ENCODE measurements at regions not wholly inside any gene's neighbourhood (a gene's known extent, or its start where the extent isn't known, plus 50 kb on each side); places are given as distances from the start of the nearest gene placed in this dataset.

DNA sequence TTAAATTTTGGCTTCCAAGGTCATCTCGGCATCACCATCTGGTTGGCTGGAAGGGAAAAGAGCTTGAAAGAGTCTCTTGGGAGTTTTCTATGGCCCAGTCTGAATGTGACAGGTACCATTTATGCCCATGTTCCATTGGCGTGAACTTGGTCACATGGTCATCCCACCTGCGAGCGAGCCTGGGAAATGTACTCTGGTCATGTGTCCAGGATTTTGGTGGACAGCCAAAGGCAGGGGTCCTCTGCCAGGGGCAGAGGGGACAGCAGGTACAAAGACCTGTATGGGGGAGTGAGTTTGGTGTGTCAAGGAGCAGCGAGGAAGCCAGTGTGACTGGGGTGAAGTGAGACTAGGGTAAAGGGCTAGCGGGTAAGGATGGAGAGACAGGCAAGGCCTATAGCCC is 112.6 kb downstream of the CDC5L start:
- Histone ChIP-seq H3K27ac (no peak overlapping the region), H3K9me3 (no peaks in the 10 kb centered on the region), H3K4me3 (no peak overlapping the region), H3K36me3 (ENCODE audit: insufficient read depth in 1 of 2, low read depth in 1 of 2) (no peaks in the 10 kb centered on the region), H3K27me3 (ENCODE audit: insufficient read depth in 3 of 3, low read length in 2 of 3) (no peaks in the 10 kb centered on the region), H3K4me1 (no peaks in the 10 kb centered on the region)
- intact Hi-C loops (cut with DNase I): no loop called here
- ATAC-seq (no peak), DNase-seq (no peak)
- TF ChIP-seq, protein P1, sequence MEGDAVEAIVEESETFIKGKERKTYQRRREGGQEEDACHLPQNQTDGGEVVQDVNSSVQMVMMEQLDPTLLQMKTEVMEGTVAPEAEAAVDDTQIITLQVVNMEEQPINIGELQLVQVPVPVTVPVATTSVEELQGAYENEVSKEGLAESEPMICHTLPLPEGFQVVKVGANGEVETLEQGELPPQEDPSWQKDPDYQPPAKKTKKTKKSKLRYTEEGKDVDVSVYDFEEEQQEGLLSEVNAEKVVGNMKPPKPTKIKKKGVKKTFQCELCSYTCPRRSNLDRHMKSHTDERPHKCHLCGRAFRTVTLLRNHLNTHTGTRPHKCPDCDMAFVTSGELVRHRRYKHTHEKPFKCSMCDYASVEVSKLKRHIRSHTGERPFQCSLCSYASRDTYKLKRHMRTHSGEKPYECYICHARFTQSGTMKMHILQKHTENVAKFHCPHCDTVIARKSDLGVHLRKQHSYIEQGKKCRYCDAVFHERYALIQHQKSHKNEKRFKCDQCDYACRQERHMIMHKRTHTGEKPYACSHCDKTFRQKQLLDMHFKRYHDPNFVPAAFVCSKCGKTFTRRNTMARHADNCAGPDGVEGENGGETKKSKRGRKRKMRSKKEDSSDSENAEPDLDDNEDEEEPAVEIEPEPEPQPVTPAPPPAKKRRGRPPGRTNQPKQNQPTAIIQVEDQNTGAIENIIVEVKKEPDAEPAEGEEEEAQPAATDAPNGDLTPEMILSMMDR (IDR thresholded peaks at IDR 0.05): no peak
- WGBS, 3 donors: 92 to 93% (median 93%) methylated on average over 6 of the region's 6 CpGs

DNA sequence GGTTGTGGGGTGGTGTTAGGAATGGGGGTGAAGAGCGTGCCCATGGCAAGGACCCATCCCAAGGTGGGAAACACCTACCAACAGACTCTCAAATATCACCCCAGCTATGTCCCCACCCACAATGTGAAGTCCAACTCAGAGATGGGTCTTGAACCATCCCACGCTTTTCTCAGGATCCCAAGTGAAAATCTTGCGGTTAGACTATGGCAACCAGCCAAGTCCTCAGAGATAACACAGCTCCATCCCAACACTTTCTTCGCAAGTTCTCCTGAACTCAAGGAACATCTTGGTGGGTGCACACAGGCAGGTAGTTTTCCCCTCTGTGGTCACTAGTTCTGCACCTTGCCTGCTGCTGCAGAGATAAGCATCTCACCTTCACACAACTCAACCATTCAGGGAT is 116.0 kb downstream of the CDC5L start:
- TF ChIP-seq, protein P1 (IDR thresholded peaks at IDR 0.05): no peak
- H3K9me3 ChIP-seq: no peaks in the 10 kb centered on the region
- H3K27me3 ChIP-seq (ENCODE audit: insufficient read depth in 3 of 3, low read length in 2 of 3): peaks cover 0 to 2% (median 0%) of the 10 kb centered on the region in 3 donors
- H3K36me3 ChIP-seq (ENCODE audit: insufficient read depth in 1 of 2, low read depth in 1 of 2): no peaks in the 10 kb centered on the region
- 74 to 95% (median 89%) methylated on average over 3 to 4 of the region's 4 CpGs for WGBS, 3 donors
- intact Hi-C loops (cut with DNase I): no loop called here
- no peak for ATAC-seq
- no peak for DNase-seq
- no peak overlapping the region for H3K27ac ChIP-seq
- H3K4me1 ChIP-seq: no peaks in the 10 kb centered on the region
- H3K4me3 ChIP-seq: no peak overlapping the region

DNA sequence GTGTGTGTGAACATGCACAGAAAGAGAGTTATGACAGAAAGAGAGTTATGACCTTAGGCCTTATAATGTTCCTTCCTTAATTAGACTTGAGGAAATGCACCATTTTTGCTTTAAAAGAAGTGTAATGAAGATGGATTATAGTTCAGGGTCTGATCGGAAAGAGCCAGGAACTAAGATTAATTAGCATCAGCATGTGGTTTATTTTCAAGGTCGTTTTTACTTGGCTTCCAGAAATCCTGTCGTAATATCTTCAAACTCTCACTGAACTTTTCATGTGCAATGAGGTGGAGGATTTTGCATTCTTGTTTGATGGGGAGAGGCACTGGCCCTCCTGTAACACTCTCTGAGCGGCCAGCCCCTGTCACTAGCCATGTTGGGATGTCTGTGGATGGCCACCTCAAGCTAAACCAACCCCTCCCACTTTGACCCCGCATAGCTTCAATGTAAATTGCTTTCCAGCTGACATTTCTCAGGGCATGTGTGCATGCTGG is 116.8 kb downstream of the CDC5L start:
- 40 to 46% (median 45%) methylated on average over 5 of the region's 5 CpGs for WGBS, 3 donors

DNA sequence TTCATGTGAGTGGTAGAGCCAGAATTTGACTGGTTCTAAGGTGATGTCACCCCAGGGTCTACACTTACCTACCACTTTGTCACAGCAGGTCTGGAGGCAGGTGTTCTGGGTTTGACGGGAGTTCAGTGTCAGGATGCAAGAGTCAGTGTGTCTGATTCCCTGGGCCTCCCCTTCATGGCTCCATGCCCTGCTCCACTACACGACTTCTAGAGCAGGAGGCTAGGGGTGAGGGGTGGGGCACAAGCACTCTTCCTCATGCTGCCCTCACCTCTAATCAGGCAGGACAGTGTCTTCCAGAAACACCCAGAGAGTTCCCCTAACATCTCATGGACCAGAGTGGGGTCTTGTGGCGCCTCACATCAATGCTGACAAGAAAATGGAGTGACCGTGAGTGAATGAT is 118.2 kb downstream of the CDC5L start:
- Histone ChIP-seq H3K36me3 (ENCODE audit: insufficient read depth in 1 of 2, low read depth in 1 of 2) (no peaks in the 10 kb centered on the region), H3K4me3 (no peak overlapping the region), H3K27me3 (ENCODE audit: insufficient read depth in 3 of 3, low read length in 2 of 3) (peaks cover 0 to 2% (median 0%) of the 10 kb centered on the region in 3 donors), H3K9me3 (no peaks in the 10 kb centered on the region), H3K4me1 (no peaks in the 10 kb centered on the region), H3K27ac (no peak overlapping the region)
- intact Hi-C loops (cut with DNase I): no loop called here
- DNase-seq: no peak
- TF ChIP-seq, protein P1 (IDR thresholded peaks at IDR 0.05): no peak
- 63 to 72% (median 68%) methylated on average over 4 of the region's 4 CpGs for WGBS, 3 donors
- ATAC-seq: no peak

More for the DNA sequence above, 116.8 kb downstream of the CDC5L start:
- DNase-seq (no peak), ATAC-seq (no peak)
- Histone ChIP-seq H3K4me1 (no peaks in the 10 kb centered on the region), H3K9me3 (no peaks in the 10 kb centered on the region), H3K36me3 (ENCODE audit: insufficient read depth in 1 of 2, low read depth in 1 of 2) (no peaks in the 10 kb centered on the region), H3K27ac (no peak overlapping the region), H3K27me3 (ENCODE audit: insufficient read depth in 3 of 3, low read length in 2 of 3) (peaks cover 0 to 2% (median 0%) of the 10 kb centered on the region in 3 donors), H3K4me3 (no peak overlapping the region)
- intact Hi-C loops (cut with DNase I): no loop called here
- TF ChIP-seq, protein P1 (IDR thresholded peaks at IDR 0.05): no peak

DNA sequence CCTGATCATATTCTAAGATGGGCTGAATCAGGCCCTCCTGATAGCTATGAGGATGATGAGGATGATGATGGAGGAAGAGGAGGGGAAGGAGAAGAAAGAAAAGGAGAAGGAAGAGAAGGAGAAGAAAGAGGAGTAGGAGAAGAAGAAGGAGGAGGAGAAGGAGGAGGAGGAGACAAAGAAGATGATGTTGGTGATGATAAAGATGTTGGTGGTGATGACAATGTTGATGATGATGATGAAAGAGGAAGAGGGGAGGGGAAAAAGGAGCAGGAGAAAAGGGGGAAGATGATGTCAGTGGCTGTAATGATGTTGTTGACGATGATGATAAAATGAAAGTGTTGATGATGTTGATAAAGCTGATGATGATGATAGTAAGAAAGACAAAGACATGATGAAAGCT is 119.5 kb downstream of the CDC5L start:
- Histone ChIP-seq H3K27ac (no peak overlapping the region), H3K27me3 (ENCODE audit: insufficient read depth in 3 of 3, low read length in 2 of 3) (peaks cover 0 to 2% (median 0%) of the 10 kb centered on the region in 3 donors), H3K36me3 (ENCODE audit: insufficient read depth in 1 of 2, low read depth in 1 of 2) (no peaks in the 10 kb centered on the region), H3K4me1 (no peaks in the 10 kb centered on the region), H3K9me3 (no peaks in the 10 kb centered on the region), H3K4me3 (no peak overlapping the region)
- no peak for ATAC-seq
- WGBS, 3 donors: 92 to 96% (median 93%) methylated on average over 1 of the region's 1 CpG
- TF ChIP-seq, protein P1 (IDR thresholded peaks at IDR 0.05): no peak
- DNase-seq: no peak
- intact Hi-C loops (cut with DNase I): no loop called here
